ENCODE measurements at regions not wholly inside any gene's neighbourhood (a gene's known extent, or its start where the extent isn't known, plus 50 kb on each side); places are given as distances from the start of the nearest gene placed in this dataset.

- TF ChIP-seq CTCF (IDR thresholded peaks at IDR 0.05) (no peak), POLR2A (IDR thresholded peaks at IDR 0.05) (no peak)
Measured at GRCh38 chr6:104484626-104485025, 375.1 kb downstream of the HACE1 start.

All from testis (tissue), 2 donors.